ENCODE measurements at regions not wholly inside any gene's neighbourhood (a gene's known extent, or its start where the extent isn't known, plus 50 kb on each side); places are given as distances from the start of the nearest gene placed in this dataset.

DNA sequence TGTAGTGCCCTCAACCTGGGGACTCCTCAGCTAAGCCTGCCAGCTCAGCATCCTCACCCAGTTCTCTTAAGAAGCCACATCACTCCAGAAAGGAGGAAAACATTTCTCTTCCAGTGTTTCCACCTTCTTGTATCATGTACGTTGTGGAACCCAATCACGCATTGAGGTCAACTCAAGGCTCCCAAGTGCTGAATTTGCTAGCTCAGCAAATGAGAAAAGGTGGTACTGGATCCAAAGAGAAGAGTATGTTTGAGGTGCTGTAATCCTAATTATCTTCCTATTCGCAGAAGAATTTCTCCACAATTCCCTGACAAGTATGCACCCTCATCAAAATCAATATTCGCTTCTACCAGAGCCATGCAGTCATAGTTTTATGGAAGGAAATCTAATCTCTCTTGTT is 335.0 kb upstream of the C16orf82 start:
- no peak for TF ChIP-seq POLR2A (IDR thresholded peaks at IDR 0.05)
- TF ChIP-seq, protein P1, sequence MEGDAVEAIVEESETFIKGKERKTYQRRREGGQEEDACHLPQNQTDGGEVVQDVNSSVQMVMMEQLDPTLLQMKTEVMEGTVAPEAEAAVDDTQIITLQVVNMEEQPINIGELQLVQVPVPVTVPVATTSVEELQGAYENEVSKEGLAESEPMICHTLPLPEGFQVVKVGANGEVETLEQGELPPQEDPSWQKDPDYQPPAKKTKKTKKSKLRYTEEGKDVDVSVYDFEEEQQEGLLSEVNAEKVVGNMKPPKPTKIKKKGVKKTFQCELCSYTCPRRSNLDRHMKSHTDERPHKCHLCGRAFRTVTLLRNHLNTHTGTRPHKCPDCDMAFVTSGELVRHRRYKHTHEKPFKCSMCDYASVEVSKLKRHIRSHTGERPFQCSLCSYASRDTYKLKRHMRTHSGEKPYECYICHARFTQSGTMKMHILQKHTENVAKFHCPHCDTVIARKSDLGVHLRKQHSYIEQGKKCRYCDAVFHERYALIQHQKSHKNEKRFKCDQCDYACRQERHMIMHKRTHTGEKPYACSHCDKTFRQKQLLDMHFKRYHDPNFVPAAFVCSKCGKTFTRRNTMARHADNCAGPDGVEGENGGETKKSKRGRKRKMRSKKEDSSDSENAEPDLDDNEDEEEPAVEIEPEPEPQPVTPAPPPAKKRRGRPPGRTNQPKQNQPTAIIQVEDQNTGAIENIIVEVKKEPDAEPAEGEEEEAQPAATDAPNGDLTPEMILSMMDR (IDR thresholded peaks at IDR 0.05) = no peak
